Spleen (tissue), 7 donors: ENCODE measurements at regions not wholly inside any gene's neighbourhood (a gene's known extent, or its start where the extent isn't known, plus 50 kb on each side); places are given as distances from the start of the nearest gene placed in this dataset.

Experiments used
- POLR2A ChIP-seq, 3 donors: fragments of 450-650 bp; IDR thresholded peaks; one replicate each; pipeline ENCODE4 v1.5.1; 2017; ENCODE audit warnings: antibody characterized with exemption in 3 of 3, mild to moderate bottlenecking in 1 of 3
- POLR2AphosphoS5 ChIP-seq, 3 donors: sonication (generic); formaldehyde crosslinking; IDR thresholded peaks; one replicate each; pipeline ENCODE4 v1.5.1; 2017; ENCODE audit warnings: antibody characterized with exemption in 3 of 3
- TF ChIP-seq, protein P1 (sequence below), 11 experiments: fragments of 200-600 bp in 7 of 11; fragments of 450-650 bp in 4 of 11; sonication (generic) in 4 of 11; IDR thresholded peaks in 8 of 11; conservative IDR thresholded peaks in 3 of 11; 1 replicate in 7 of 11; 2 replicates in 4 of 11; pipeline versions ENCODE4 v1.4.0 to v1.8.0; 2016 to 2021; ENCODE audit warnings: antibody characterized with exemption in 11 of 11, inconsistent platforms in 4 of 11, mild to moderate bottlenecking in 1 of 11
- donor health status: DM: no; HTN: no; CAD: no; lungs with moderate emphysema.
- donor health status: DM: no; HTN: no; CAD: no.
- donor health status: DM: no; HTN: no; CAD: no.

DNA sequence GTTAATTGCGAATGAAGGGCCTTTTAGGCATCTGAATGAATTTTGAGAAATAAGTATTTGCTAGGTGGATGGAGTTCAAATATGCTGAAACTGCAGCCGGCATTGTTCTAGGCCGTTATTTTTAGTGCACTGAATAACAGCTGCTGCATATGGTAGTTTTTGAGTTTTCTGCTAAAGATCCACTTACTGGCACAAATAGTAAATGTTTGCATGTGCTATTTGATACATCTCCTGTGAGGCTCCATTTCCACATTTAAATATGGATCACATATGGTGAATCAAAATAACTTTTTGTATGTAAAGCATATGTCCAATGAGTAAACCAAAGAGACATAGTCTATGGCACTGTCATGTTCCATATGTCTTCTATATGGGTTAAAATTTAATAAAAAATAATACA, 56.7 kb upstream of the CNTN4 start:
- TF ChIP-seq, protein P1, sequence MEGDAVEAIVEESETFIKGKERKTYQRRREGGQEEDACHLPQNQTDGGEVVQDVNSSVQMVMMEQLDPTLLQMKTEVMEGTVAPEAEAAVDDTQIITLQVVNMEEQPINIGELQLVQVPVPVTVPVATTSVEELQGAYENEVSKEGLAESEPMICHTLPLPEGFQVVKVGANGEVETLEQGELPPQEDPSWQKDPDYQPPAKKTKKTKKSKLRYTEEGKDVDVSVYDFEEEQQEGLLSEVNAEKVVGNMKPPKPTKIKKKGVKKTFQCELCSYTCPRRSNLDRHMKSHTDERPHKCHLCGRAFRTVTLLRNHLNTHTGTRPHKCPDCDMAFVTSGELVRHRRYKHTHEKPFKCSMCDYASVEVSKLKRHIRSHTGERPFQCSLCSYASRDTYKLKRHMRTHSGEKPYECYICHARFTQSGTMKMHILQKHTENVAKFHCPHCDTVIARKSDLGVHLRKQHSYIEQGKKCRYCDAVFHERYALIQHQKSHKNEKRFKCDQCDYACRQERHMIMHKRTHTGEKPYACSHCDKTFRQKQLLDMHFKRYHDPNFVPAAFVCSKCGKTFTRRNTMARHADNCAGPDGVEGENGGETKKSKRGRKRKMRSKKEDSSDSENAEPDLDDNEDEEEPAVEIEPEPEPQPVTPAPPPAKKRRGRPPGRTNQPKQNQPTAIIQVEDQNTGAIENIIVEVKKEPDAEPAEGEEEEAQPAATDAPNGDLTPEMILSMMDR (IDR thresholded peaks at IDR 0.05 in 8 of 11, conservative IDR thresholded peaks at IDR 0.05 in 3 of 11): no peak
- TF ChIP-seq POLR2AphosphoS5 (IDR thresholded peaks at IDR 0.05) (no peak), POLR2A (IDR thresholded peaks at IDR 0.05) (no peak)
